Muscle layer of duodenum (tissue), 2 donors: ENCODE measurements at regions not wholly inside any gene's neighbourhood (a gene's known extent, or its start where the extent isn't known, plus 50 kb on each side); places are given as distances from the start of the nearest gene placed in this dataset.

ENCODE experiments used
- H3K27ac ChIP-seq: one replicate; pipeline ENCODE4 v1.7.0; 2013; ENCODE audit warnings: mild to moderate bottlenecking, low read length
- H3K27me3 ChIP-seq: one replicate; pipeline ENCODE4 v1.7.0; 2013; ENCODE audit warnings: low read depth, mild to moderate bottlenecking, control low read depth, low read length
- H3K36me3 ChIP-seq, 2 donors: one replicate each; pipeline ENCODE4 v1.7.0; 2013; ENCODE audit warnings: low read length in 2 of 2, control low read depth in 1 of 2, mild to moderate bottlenecking in 1 of 2; ENCODE audit not compliant: insufficient read depth in 2 of 2, control insufficient read depth in 1 of 2
- H3K4me1 ChIP-seq, 2 donors: one replicate each; pipeline ENCODE4 v1.7.0; 2013; ENCODE audit warnings: low read length in 2 of 2, mild to moderate bottlenecking in 2 of 2, control low read depth in 1 of 2, moderate library complexity in 1 of 2; ENCODE audit not compliant: insufficient read depth in 2 of 2, control insufficient read depth in 1 of 2
- H3K4me3 ChIP-seq, 2 donors: one replicate each; pipeline ENCODE4 v1.7.0; 2013; ENCODE audit warnings: low read length in 2 of 2, low read depth in 1 of 2, mild to moderate bottlenecking in 1 of 2
- H3K9me3 ChIP-seq, 2 donors: one replicate each; pipeline ENCODE4 v1.7.0; 2013; ENCODE audit warnings: low read length in 2 of 2, control low read depth in 1 of 2, mild to moderate bottlenecking in 1 of 2; ENCODE audit not compliant: control insufficient read depth in 1 of 2
- donor health status: healthy.

DNA sequence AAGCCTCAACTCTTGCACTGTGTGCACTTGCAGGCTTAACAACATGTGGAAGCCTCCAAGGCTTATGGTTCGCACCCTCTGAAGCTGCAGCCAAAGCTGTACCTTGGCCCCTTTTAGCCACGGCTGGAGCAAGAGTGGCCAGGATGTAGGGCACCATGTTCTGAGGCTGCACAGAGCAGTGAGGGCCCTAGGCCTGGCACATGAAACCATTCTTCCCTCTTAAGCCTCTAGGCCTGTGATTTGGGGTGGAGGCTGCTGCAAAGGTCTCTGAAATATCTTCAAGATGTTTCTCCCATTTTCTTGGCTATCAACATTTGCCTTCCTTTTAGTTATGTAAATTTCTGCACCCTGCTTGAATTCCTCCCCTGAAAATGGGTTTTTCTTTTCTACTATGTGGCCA lies 161.9 kb upstream of the SPATS2L start:
- Histone ChIP-seq H3K9me3 (no peaks in the 10 kb centered on the region), H3K27me3 (no peaks in the 10 kb centered on the region), H3K36me3 (no peaks in the 10 kb centered on the region), H3K4me3 (no peak overlapping the region), H3K4me1 (no peaks in the 10 kb centered on the region), H3K27ac (no peak overlapping the region)

DNA sequence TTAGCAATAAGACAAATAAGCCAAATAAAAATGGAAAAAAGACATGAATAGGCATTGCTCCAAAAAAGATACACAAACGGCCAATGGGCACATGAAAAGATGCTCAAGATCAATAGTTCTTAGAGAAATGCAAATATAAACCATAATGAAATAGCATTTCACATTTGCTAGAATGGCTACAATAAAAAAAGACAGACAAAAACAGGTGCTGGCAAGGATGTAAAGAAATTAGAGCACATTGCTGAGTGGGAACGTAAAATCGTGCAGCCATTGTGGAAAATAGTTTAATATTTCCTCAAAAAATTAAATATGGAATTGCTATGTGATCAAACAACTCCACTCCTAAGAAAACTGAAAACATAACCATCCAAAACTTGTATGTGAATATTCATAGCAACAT lies 160.0 kb upstream of the SPATS2L start:
- Histone ChIP-seq H3K9me3 (peaks cover 0 to 4% of the 10 kb centered on the region in 2 donors), H3K4me1 (no peaks in the 10 kb centered on the region), H3K27ac (no peak overlapping the region)

GRCh38 chr2:200147371-200147770 lies 159.1 kb upstream of the SPATS2L start:
- H3K36me3 ChIP-seq, result no peaks in the 10 kb centered on the region
- H3K4me1 ChIP-seq, result no peaks in the 10 kb centered on the region
- no peak overlapping the region for H3K27ac ChIP-seq
- no peak overlapping the region for H3K4me3 ChIP-seq
- H3K9me3 ChIP-seq, result peaks cover 0 to 4% of the 10 kb centered on the region in 2 donors
- H3K27me3 ChIP-seq, result no peaks in the 10 kb centered on the region

More for the DNA sequence above, 160.0 kb upstream of the SPATS2L start:
- Histone ChIP-seq H3K36me3 (no peaks in the 10 kb centered on the region), H3K27me3 (no peaks in the 10 kb centered on the region), H3K4me3 (no peak overlapping the region)

GRCh38 chr2:200148366-200148765 lies 158.1 kb upstream of the SPATS2L start:
- no peaks in the 10 kb centered on the region for H3K27me3 ChIP-seq
- no peaks in the 10 kb centered on the region for H3K4me1 ChIP-seq
- H3K27ac ChIP-seq, result no peak overlapping the region
- no peak overlapping the region for H3K4me3 ChIP-seq
- H3K9me3 ChIP-seq, result peaks cover 0 to 4% of the 10 kb centered on the region in 2 donors
- no peaks in the 10 kb centered on the region for H3K36me3 ChIP-seq

GRCh38 chr2:200150411-200151086 lies 155.9 kb upstream of the SPATS2L start:
- Histone ChIP-seq H3K27me3 (no peaks in the 10 kb centered on the region), H3K27ac (no peak overlapping the region), H3K9me3 (peaks cover 0 to 4% of the 10 kb centered on the region in 2 donors), H3K4me1 (no peaks in the 10 kb centered on the region), H3K4me3 (no peak overlapping the region), H3K36me3 (no peaks in the 10 kb centered on the region)

- Histone ChIP-seq H3K4me3 (peak overlapping the region in 1 of 2 donors; percentile 5), H3K27ac (no peak overlapping the region), H3K4me1 (no peaks in the 10 kb centered on the region)
Measured at GRCh38 chr2:200155652-200156051, 150.8 kb upstream of the SPATS2L start.

GRCh38 chr2:200156166-200156835 lies 150.2 kb upstream of the SPATS2L start:
- H3K36me3 ChIP-seq, result no peaks in the 10 kb centered on the region
- no peaks in the 10 kb centered on the region for H3K27me3 ChIP-seq
- H3K4me1 ChIP-seq, result no peaks in the 10 kb centered on the region
- no peaks in the 10 kb centered on the region for H3K9me3 ChIP-seq
- H3K4me3 ChIP-seq, result peak overlapping the region; percentile 5 to 14
- no peak overlapping the region for H3K27ac ChIP-seq

More at GRCh38 chr2:200155652-200156051, 150.8 kb upstream of the SPATS2L start:
- Histone ChIP-seq H3K36me3 (no peaks in the 10 kb centered on the region), H3K27me3 (no peaks in the 10 kb centered on the region), H3K9me3 (peaks cover 0 to 2% of the 10 kb centered on the region in 2 donors)

GRCh38 chr2:200158647-200159356 lies 147.7 kb upstream of the SPATS2L start:
- H3K27ac ChIP-seq, result no peak overlapping the region
- H3K4me3 ChIP-seq, result no peak overlapping the region
- H3K9me3 ChIP-seq, result no peaks in the 10 kb centered on the region
- H3K27me3 ChIP-seq, result no peaks in the 10 kb centered on the region
- H3K36me3 ChIP-seq, result no peaks in the 10 kb centered on the region
- no peaks in the 10 kb centered on the region for H3K4me1 ChIP-seq

DNA sequence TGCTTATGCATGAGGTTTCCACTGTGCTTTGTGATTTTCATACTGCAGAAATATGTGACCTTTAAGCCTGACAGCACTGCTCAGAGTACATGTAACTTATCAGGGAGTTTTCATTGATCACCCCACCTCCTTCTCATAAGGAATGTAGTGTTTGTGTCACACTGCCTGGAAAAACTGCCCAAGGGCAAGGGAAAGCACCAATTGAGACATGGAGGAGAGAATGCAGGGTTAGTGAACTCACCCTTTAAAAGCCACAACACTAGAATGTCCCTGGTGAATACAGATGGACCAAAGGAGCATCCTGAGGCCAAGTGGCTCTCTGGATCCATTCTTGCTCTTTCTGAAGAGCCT lies 147.2 kb upstream of the SPATS2L start:
- Histone ChIP-seq H3K9me3 (no peaks in the 10 kb centered on the region), H3K36me3 (no peaks in the 10 kb centered on the region), H3K27me3 (no peaks in the 10 kb centered on the region), H3K27ac (no peak overlapping the region), H3K4me1 (no peaks in the 10 kb centered on the region), H3K4me3 (no peak overlapping the region)

DNA sequence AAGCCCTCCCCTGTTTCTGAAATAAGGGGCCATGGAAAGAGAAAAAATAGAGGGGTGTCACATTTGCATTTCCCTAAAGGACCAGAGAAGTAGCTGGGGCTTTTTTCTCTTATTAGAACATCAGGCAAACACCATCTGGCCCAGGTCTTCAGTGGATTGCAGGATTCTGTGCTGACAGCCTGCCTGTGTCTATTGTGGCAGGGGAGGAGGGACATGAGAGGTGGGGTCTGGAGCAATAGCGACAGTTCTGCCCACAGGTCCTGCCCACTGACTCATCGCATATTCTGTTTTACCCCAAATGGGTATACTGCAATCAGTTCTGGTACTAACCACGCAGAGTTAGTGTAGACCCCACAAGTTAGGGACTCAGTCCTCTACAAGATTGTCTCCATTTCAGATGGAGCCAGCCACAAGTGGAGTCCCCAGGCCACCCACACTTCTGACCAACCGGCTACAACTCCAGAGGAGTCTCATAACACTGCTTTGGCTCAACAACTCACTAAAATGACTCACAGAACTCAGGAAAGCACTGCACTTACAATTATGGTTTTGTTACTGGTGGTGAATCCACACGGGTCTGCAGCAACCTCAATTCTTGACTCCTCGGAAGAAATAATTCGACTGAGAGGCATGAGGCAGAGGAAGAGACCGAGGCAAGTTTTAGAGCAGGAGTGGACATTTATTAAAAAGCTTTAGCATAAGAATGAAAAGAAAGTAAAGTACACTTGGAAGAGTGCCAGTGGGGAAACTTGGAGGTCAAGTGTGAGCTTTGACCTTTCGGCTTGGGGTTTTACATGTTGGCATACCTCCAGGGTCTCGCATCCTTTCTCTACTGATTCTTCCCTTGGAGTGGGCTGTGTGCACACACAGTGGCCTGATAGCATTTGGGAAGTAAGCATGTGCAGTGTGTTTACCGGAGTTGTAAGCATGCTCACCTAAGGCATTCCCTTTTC lies 146.4 kb upstream of the SPATS2L start:
- H3K4me1 ChIP-seq, result no peaks in the 10 kb centered on the region
- H3K9me3 ChIP-seq, result no peaks in the 10 kb centered on the region
- no peak overlapping the region for H3K27ac ChIP-seq

GRCh38 chr2:200161458-200161857 lies 145.0 kb upstream of the SPATS2L start:
- Histone ChIP-seq H3K9me3 (peaks cover 0 to 7% of the 10 kb centered on the region in 2 donors), H3K36me3 (no peaks in the 10 kb centered on the region), H3K4me1 (no peaks in the 10 kb centered on the region), H3K4me3 (no peak overlapping the region), H3K27ac (no peak overlapping the region), H3K27me3 (no peaks in the 10 kb centered on the region)

More for the DNA sequence above, 146.4 kb upstream of the SPATS2L start:
- H3K27me3 ChIP-seq, result no peaks in the 10 kb centered on the region
- no peaks in the 10 kb centered on the region for H3K36me3 ChIP-seq
- H3K4me3 ChIP-seq, result no peak overlapping the region
